ENCODE measurements at regions not wholly inside any gene's neighbourhood (a gene's known extent, or its start where the extent isn't known, plus 50 kb on each side); places are given as distances from the start of the nearest gene placed in this dataset.
A peak's percentile ranks its signal among the peaks of the same experiment; 100 is the strongest.
"Not testable (repeated sequence)": the region's sequence is repeated elsewhere in the genome, so short reads cannot be mapped to it uniquely, and the experiment has no call there.

- DNase-seq (ENCODE audit: low read depth) = peak; percentile 84
Observed at GRCh38 chr14:52124791-52125684, 56.2 kb upstream of the NID2 start.

- not testable (repeated sequence) for DNase-seq (ENCODE audit: low read depth)
Observed at GRCh38 chr14:52122163-52122562, 53.3 kb upstream of the NID2 start.

DNA sequence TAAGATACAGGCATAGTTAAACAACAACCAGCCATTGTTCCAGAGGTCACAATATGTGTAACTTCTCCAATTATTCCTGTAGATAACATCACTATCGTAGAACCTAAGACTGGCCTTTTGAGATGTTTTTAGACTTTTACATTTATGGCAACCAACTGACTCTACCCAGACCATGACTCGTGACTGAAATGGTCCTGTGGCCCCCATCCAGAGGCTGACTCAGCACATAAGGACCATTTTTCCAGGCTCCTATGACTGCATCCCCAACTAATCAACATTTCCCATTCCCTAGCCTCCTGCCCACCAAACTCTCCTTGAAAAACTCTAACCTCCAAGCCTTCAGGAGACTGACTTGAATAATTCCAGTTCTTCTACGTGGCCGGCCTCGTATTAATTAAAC, 52.6 kb upstream of the NID2 start:
- DNase-seq (ENCODE audit: low read depth) = no peak

DNA sequence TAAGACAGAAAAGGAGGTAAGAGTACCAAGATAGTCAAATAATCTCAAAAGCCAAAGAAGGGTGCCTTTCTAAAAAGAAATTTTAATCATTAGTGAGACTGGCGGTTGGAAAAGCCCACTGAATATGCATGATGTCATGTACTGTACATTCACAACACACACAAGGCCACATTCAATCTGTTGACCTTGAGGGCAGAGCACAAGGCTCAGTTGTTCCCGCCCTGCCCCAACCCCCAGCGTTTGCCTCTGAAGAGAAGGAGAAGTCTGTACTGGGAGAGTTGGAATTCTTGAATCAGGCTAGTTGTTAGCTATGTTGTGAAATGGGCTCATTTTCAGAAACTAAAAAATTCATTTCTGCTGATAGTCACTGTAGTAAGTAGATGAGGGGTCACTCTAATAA, 50.2 kb upstream of the NID2 start:
- no peak for DNase-seq (ENCODE audit: low read depth)

All from GM04503 (cell line).